ENCODE measurements at regions not wholly inside any gene's neighbourhood (a gene's known extent, or its start where the extent isn't known, plus 50 kb on each side); places are given as distances from the start of the nearest gene placed in this dataset.

GRCh38 chr3:40973141-40973540 is 226.2 kb upstream of the CTNNB1 start:
- H3K4me2 ChIP-seq (ENCODE audit: insufficient read depth, low read length) = no peak overlapping the region
- TF ChIP-seq CTCF (IDR thresholded peaks at IDR 0.05; ENCODE audit: borderline replicate concordance, extremely low read depth, low read length, poor library complexity, severe bottlenecking) (no peak), EZH2 (IDR thresholded peaks at IDR 0.05; ENCODE audit: borderline replicate concordance, low read depth, low read length, severe bottlenecking) (no peak)
- no peaks in the 10 kb centered on the region for H3K4me1 ChIP-seq (ENCODE audit: insufficient read depth, low read length)
- DNase-seq = no peak
- no peaks in the 10 kb centered on the region for H3K36me3 ChIP-seq (ENCODE audit: insufficient read depth, low read length)
- no peaks in the 10 kb centered on the region for H4K20me1 ChIP-seq (ENCODE audit: insufficient read depth, low read length)
- no peaks in the 10 kb centered on the region for H3K79me2 ChIP-seq (ENCODE audit: insufficient read depth, low read length)
- H3K27ac ChIP-seq (ENCODE audit: low read length) = no peak overlapping the region
- no peaks in the 10 kb centered on the region for H3K27me3 ChIP-seq (ENCODE audit: insufficient read depth, low read length, poor library complexity)
- no peak overlapping the region for H3K9ac ChIP-seq (ENCODE audit: low read depth, low read length)
- ATAC-seq (ENCODE audit: insufficient read depth, low read depth) = no peak
- H3K4me3 ChIP-seq (ENCODE audit: low read depth in 1 of 2, low read length in 2 of 2) = no peak overlapping the region
- no peaks in the 10 kb centered on the region for H3K9me3 ChIP-seq (ENCODE audit: insufficient read depth, low read length, severe bottlenecking)
- H2AFZ ChIP-seq (ENCODE audit: low read depth, low read length) = no peak overlapping the region

- H2AFZ ChIP-seq (ENCODE audit: low read depth, low read length) = no peak overlapping the region
- H3K4me1 ChIP-seq (ENCODE audit: insufficient read depth, low read length) = no peaks in the 10 kb centered on the region
- no peaks in the 10 kb centered on the region for H3K36me3 ChIP-seq (ENCODE audit: insufficient read depth, low read length)
- H3K27me3 ChIP-seq (ENCODE audit: insufficient read depth, low read length, poor library complexity) = no peaks in the 10 kb centered on the region
- H4K20me1 ChIP-seq (ENCODE audit: insufficient read depth, low read length) = no peaks in the 10 kb centered on the region
- no peak for TF ChIP-seq EZH2 (IDR thresholded peaks at IDR 0.05; ENCODE audit: borderline replicate concordance, low read depth, low read length, severe bottlenecking)
- no peak for TF ChIP-seq CTCF (IDR thresholded peaks at IDR 0.05; ENCODE audit: borderline replicate concordance, extremely low read depth, low read length, poor library complexity, severe bottlenecking)
- no peak overlapping the region for H3K4me3 ChIP-seq (ENCODE audit: low read depth in 1 of 2, low read length in 2 of 2)
- ATAC-seq (ENCODE audit: insufficient read depth, low read depth) (no peak), DNase-seq (no peak)
- no peak overlapping the region for H3K27ac ChIP-seq (ENCODE audit: low read length)
- no peak overlapping the region for H3K9ac ChIP-seq (ENCODE audit: low read depth, low read length)
- no peaks in the 10 kb centered on the region for H3K9me3 ChIP-seq (ENCODE audit: insufficient read depth, low read length, severe bottlenecking)
- no peak overlapping the region for H3K4me2 ChIP-seq (ENCODE audit: insufficient read depth, low read length)
- no peaks in the 10 kb centered on the region for H3K79me2 ChIP-seq (ENCODE audit: insufficient read depth, low read length)
These were observed 223.6 kb upstream of the CTNNB1 start for GRCh38 chr3:40975711-40976121.

DNA sequence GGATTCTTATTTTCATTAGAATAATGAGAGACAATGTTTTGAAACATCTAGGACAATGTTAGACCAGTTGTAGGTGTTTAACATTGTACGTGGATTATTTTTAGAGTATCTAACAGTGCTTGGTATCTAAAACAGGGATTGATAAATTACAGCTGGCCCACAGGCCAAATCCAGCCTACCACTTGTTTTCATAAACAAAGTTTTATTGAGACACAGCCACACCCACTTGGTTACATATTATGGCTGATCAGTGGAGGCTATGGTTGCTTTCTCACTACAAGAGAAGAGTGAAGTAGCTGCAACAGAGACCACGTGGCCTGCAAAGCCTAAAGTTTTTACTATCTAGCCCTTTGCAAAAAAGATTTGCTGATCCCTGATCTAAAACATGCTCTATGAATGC is 223.1 kb upstream of the CTNNB1 start:
- DNase-seq = no peak
- no peaks in the 10 kb centered on the region for H3K9me3 ChIP-seq (ENCODE audit: insufficient read depth, low read length, severe bottlenecking)
- H3K9ac ChIP-seq (ENCODE audit: low read depth, low read length) = no peak overlapping the region
- H3K4me1 ChIP-seq (ENCODE audit: insufficient read depth, low read length) = no peaks in the 10 kb centered on the region
- H3K4me2 ChIP-seq (ENCODE audit: insufficient read depth, low read length) = no peak overlapping the region
- H3K4me3 ChIP-seq (ENCODE audit: low read depth in 1 of 2, low read length in 2 of 2) = no peak overlapping the region
- H2AFZ ChIP-seq (ENCODE audit: low read depth, low read length) = no peak overlapping the region
- ATAC-seq (ENCODE audit: insufficient read depth, low read depth) = no peak
- no peaks in the 10 kb centered on the region for H4K20me1 ChIP-seq (ENCODE audit: insufficient read depth, low read length)
- H3K79me2 ChIP-seq (ENCODE audit: insufficient read depth, low read length) = no peaks in the 10 kb centered on the region
- H3K27ac ChIP-seq (ENCODE audit: low read length) = no peak overlapping the region
- no peaks in the 10 kb centered on the region for H3K36me3 ChIP-seq (ENCODE audit: insufficient read depth, low read length)
- no peak for TF ChIP-seq EZH2 (IDR thresholded peaks at IDR 0.05; ENCODE audit: borderline replicate concordance, low read depth, low read length, severe bottlenecking)
- no peak for TF ChIP-seq CTCF (IDR thresholded peaks at IDR 0.05; ENCODE audit: borderline replicate concordance, extremely low read depth, low read length, poor library complexity, severe bottlenecking)
- H3K27me3 ChIP-seq (ENCODE audit: insufficient read depth, low read length, poor library complexity) = no peaks in the 10 kb centered on the region

- no peak for TF ChIP-seq EZH2 (IDR thresholded peaks at IDR 0.05; ENCODE audit: borderline replicate concordance, low read depth, low read length, severe bottlenecking)
- no peak for TF ChIP-seq CTCF (IDR thresholded peaks at IDR 0.05; ENCODE audit: borderline replicate concordance, extremely low read depth, low read length, poor library complexity, severe bottlenecking)
These were observed 220.9 kb upstream of the CTNNB1 start for GRCh38 chr3:40978442-40978841.

More at GRCh38 chr3:40978442-40978841, 220.9 kb upstream of the CTNNB1 start:
- Histone ChIP-seq H3K9me3 (ENCODE audit: insufficient read depth, low read length, severe bottlenecking) (no peaks in the 10 kb centered on the region), H4K20me1 (ENCODE audit: insufficient read depth, low read length) (no peaks in the 10 kb centered on the region), H3K4me2 (ENCODE audit: insufficient read depth, low read length) (no peak overlapping the region), H3K4me3 (ENCODE audit: low read depth in 1 of 2, low read length in 2 of 2) (no peak overlapping the region), H3K79me2 (ENCODE audit: insufficient read depth, low read length) (no peaks in the 10 kb centered on the region), H3K4me1 (ENCODE audit: insufficient read depth, low read length) (no peaks in the 10 kb centered on the region), H2AFZ (ENCODE audit: low read depth, low read length) (no peak overlapping the region), H3K27me3 (ENCODE audit: insufficient read depth, low read length, poor library complexity) (no peaks in the 10 kb centered on the region), H3K36me3 (ENCODE audit: insufficient read depth, low read length) (no peaks in the 10 kb centered on the region), H3K27ac (ENCODE audit: low read length) (no peak overlapping the region), H3K9ac (ENCODE audit: low read depth, low read length) (no peak overlapping the region)
- no peak for DNase-seq
- no peak for ATAC-seq (ENCODE audit: insufficient read depth, low read depth)

Measured in DND-41 (cell line).